Endothelial cell of umbilical vein (primary cell): ENCODE measurements at regions not wholly inside any gene's neighbourhood (a gene's known extent, or its start where the extent isn't known, plus 50 kb on each side); places are given as distances from the start of the nearest gene placed in this dataset.

Experiments used
- BruUV-seq: library from RNA; stranded (reverse); fragments of 400-500 nt; replicated peaks from 2 replicates; lab custom pipeline; 2021; lab: Mats Ljungman, UMichigan
- CTCF ChIA-PET: fragments of 300-600, 350-600 bp; sonication (Branson Sonifier 250); formaldehyde crosslinking; loops from one replicate; lab custom pipeline; 2021; ENCODE audit warnings: antibody characterized with exemption, inconsistent platforms; lab: Charles Lee
- POLR2A ChIA-PET: fragments of 300-600, 350-600 bp; sonication (Branson Sonifier 250); formaldehyde crosslinking; loops from one replicate; lab custom pipeline; 2021; ENCODE audit warnings: antibody characterized with exemption, inconsistent platforms; lab: Charles Lee
- DNase-seq: peaks from one replicate; pipeline ENCODE4 v3.0.0-alpha.2; 2011; ENCODE audit warnings: low read depth, low spot score
- FAIRE-seq: peaks from 2 replicates; lab custom pipeline; 2011; peaks lifted over from hg19 to GRCh38; lab: Jason Lieb, UNC
- H2AFZ ChIP-seq: 2 replicates; pipeline ENCODE4 v1.6.0; 2012; ENCODE audit warnings: low read depth, low read length, control low read depth, inconsistent platforms
- H3K27ac ChIP-seq: 2 replicates; pipeline ENCODE4 v1.5.1; 2011; ENCODE audit warnings: low read depth, mild to moderate bottlenecking, control low read depth, low read length, moderate library complexity; ENCODE audit not compliant: insufficient read depth
- H3K27me3 ChIP-seq, 2 experiments: 2 replicates each; pipeline versions ENCODE4 v1.6.0 to v1.6.1; 2011; ENCODE audit warnings: low read length in 2 of 2, mixed read lengths in 1 of 2; ENCODE audit not compliant: control insufficient read depth in 2 of 2, insufficient read depth in 2 of 2
- H3K36me3 ChIP-seq, 2 experiments: 2 replicates in 1 of 2; 3 replicates in 1 of 2; pipeline ENCODE4 v1.5.1; 2011; ENCODE audit warnings: low read length in 2 of 2, mild to moderate bottlenecking in 1 of 2, moderate library complexity in 1 of 2; ENCODE audit not compliant: control insufficient read depth in 2 of 2, insufficient read depth in 2 of 2; ENCODE audit errors: extremely low read depth in 1 of 2
- H3K4me1 ChIP-seq: 3 replicates; pipeline ENCODE4 v1.5.1; 2011; ENCODE audit warnings: mild to moderate bottlenecking, low read length; ENCODE audit not compliant: control insufficient read depth, insufficient read depth; ENCODE audit errors: extremely low read depth
- H3K4me2 ChIP-seq: 2 replicates; pipeline ENCODE4 v1.6.1; 2011; ENCODE audit warnings: low read length, control low read depth, mixed read lengths; ENCODE audit not compliant: insufficient read depth
- H3K4me3 ChIP-seq, 3 experiments: fragments of 200-600 bp in 1 of 3; sonication (generic), shearing (Covaris generic) in 1 of 3; replicated peaks in 1 of 3; 2 replicates each; pipeline ENCODE4 v1.5.1; 2011 to 2016; ENCODE audit warnings: control low read depth in 3 of 3, low read length in 3 of 3, mild to moderate bottlenecking in 2 of 3, inconsistent platforms in 1 of 3, low read depth in 1 of 3, moderate library complexity in 1 of 3; ENCODE audit not compliant: insufficient read depth in 1 of 3
- H3K79me2 ChIP-seq: 2 replicates; pipeline ENCODE4 v1.6.0; 2012; ENCODE audit warnings: low read length, inconsistent platforms; ENCODE audit not compliant: control insufficient read depth, insufficient read depth
- H3K9ac ChIP-seq: replicated peaks from 2 replicates; pipeline ENCODE3; 2011; ENCODE audit warnings: low read length, control low read depth; ENCODE audit not compliant: insufficient read depth; ENCODE audit errors: extremely low read depth
- H3K9me1 ChIP-seq: replicated peaks from 3 replicates; pipeline ENCODE4 v1.6.0; 2011; ENCODE audit warnings: mild to moderate bottlenecking, low read length; ENCODE audit not compliant: control insufficient read depth, insufficient read depth; ENCODE audit errors: extremely low read depth
- H3K9me3 ChIP-seq: replicated peaks from 2 replicates; pipeline ENCODE4 v1.5.1; 2012; ENCODE audit warnings: low read length, inconsistent platforms; ENCODE audit not compliant: control insufficient read depth, insufficient read depth
- H4K20me1 ChIP-seq: replicated peaks from 2 replicates; pipeline ENCODE3; 2011; ENCODE audit warnings: mild to moderate bottlenecking, low read length; ENCODE audit not compliant: control insufficient read depth, insufficient read depth; ENCODE audit errors: extremely low read depth
- EZH2 ChIP-seq: IDR thresholded peaks from 2 replicates; pipeline ENCODE4 v1.6.1; 2012; ENCODE audit warnings: borderline replicate concordance, low read depth, mild to moderate bottlenecking, moderate library complexity, low read length, inconsistent platforms; ENCODE audit not compliant: severe bottlenecking
- FOS ChIP-seq: IDR thresholded peaks from 2 replicates; pipeline ENCODE4 v1.6.1; 2011; ENCODE audit warnings: mild to moderate bottlenecking, low read length, moderate library complexity, borderline replicate concordance; ENCODE audit not compliant: insufficient read depth
- GATA2 ChIP-seq: IDR thresholded peaks from 2 replicates; pipeline ENCODE4 v1.7.0; 2011; ENCODE audit warnings: low read depth, mild to moderate bottlenecking, moderate library complexity, mixed read lengths, low read length; ENCODE audit not compliant: insufficient read length, insufficient read depth
- JUN ChIP-seq: IDR thresholded peaks from 2 replicates; pipeline ENCODE4 v1.6.1; 2011; ENCODE audit warnings: borderline replicate concordance, low read depth; ENCODE audit not compliant: insufficient read length, insufficient read depth
- MYC ChIP-seq: IDR thresholded peaks from one replicate; pipeline ENCODE4 v1.6.1; 2011; ENCODE audit warnings: mild to moderate bottlenecking, low read depth, low read length
- POLR2A ChIP-seq: IDR thresholded peaks from 2 replicates; pipeline ENCODE4 v1.6.1; 2012; ENCODE audit warnings: low read depth, mild to moderate bottlenecking, control low read depth, low read length
- POLR2AphosphoS5 ChIP-seq: IDR thresholded peaks from 2 replicates; pipeline ENCODE4 v1.6.1; 2012; ENCODE audit warnings: low read depth, mild to moderate bottlenecking, control low read depth, low read length, moderate library complexity; ENCODE audit not compliant: insufficient read depth
- dilution Hi-C: fragments of 300-500 bp; cut with MboI; formaldehyde crosslinking; loops from one replicate; pipeline ENCODE4 v1.15.0; 2019; ENCODE audit warnings: low sequenced_read_pairs; ENCODE audit not compliant: extremely low pct_ligation_motif_present
- intact Hi-C: fragments of 100-400 bp; cut with micrococcal nuclease; formaldehyde crosslinking; loops from one replicate; pipeline ENCODE4 v1.10.0; 2022
- TF ChIP-seq, protein P1 (sequence below): IDR thresholded peaks from 2 replicates; pipeline ENCODE4 v1.6.1; 2011; ENCODE audit not compliant: insufficient read depth, insufficient read length
- TF ChIP-seq, protein P2 (sequence below), 2 donors: IDR thresholded peaks; 1 replicate in 1 of 2; 2 replicates in 1 of 2; pipeline ENCODE4 v1.5.1; 2011; ENCODE audit warnings: low read length in 2 of 2, mild to moderate bottlenecking in 2 of 2, moderate library complexity in 2 of 2, control low read depth in 1 of 2, inconsistent platforms in 1 of 2, low read depth in 1 of 2; ENCODE audit not compliant: insufficient read depth in 1 of 2; ENCODE audit errors: extremely low read depth in 1 of 2

DNA sequence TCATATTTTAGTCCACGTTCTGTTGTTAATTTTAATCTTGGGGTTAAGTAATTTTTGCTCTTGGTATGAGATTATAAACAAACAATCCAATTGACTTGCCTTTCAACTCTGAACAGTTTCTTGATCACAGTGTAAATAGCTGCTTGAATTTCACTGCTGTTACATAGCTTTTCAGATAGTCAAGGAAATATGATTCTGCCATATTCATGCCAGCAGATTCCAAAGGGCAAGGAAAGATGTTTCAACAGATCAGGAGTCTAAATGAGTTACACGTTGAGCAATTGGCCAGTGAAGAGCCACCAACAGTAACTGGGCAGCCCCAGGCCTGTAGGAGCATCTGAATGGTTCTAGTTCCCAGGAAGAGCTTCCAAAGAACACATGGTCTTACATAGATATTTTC, 93.6 kb downstream of the LEPR start:
- H3K9me3 ChIP-seq: no peaks in the 10 kb centered on the region
- no peak overlapping the region for H3K9ac ChIP-seq
- H3K4me3 ChIP-seq: no peak overlapping the region
- no peaks in the 10 kb centered on the region for H4K20me1 ChIP-seq
- TF ChIP-seq, protein P1, sequence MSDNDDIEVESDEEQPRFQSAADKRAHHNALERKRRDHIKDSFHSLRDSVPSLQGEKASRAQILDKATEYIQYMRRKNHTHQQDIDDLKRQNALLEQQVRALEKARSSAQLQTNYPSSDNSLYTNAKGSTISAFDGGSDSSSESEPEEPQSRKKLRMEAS: no peak
- TF ChIP-seq JUN: no peak
- TF ChIP-seq EZH2: no peak
- no peak for TF ChIP-seq POLR2AphosphoS5
- no peak for TF ChIP-seq GATA2
- TF ChIP-seq, protein P2, sequence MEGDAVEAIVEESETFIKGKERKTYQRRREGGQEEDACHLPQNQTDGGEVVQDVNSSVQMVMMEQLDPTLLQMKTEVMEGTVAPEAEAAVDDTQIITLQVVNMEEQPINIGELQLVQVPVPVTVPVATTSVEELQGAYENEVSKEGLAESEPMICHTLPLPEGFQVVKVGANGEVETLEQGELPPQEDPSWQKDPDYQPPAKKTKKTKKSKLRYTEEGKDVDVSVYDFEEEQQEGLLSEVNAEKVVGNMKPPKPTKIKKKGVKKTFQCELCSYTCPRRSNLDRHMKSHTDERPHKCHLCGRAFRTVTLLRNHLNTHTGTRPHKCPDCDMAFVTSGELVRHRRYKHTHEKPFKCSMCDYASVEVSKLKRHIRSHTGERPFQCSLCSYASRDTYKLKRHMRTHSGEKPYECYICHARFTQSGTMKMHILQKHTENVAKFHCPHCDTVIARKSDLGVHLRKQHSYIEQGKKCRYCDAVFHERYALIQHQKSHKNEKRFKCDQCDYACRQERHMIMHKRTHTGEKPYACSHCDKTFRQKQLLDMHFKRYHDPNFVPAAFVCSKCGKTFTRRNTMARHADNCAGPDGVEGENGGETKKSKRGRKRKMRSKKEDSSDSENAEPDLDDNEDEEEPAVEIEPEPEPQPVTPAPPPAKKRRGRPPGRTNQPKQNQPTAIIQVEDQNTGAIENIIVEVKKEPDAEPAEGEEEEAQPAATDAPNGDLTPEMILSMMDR (IDR thresholded peaks at IDR 0.05; ENCODE audit: extremely low read depth in 1 of 2, insufficient read depth in 1 of 2, low read depth in 1 of 2, low read length in 2 of 2): no peak
- TF ChIP-seq POLR2A: no peak
- no peak for TF ChIP-seq FOS
- no peak for TF ChIP-seq MYC
- H3K27me3 ChIP-seq: no peaks in the 10 kb centered on the region
- H3K27ac ChIP-seq: no peak overlapping the region
- POLR2A ChIA-PET: no interaction called here
- FAIRE-seq (no peak), DNase-seq (no peak)
- intact Hi-C loops: loop anchor here (5.0 kb wide), 1 partner anchor 82 kb away; no protein-coding TSS in a partner anchor
- CTCF ChIA-PET: interaction anchor here (0.7 to 2.7 kb wide), 2 partner anchors 55 to 83 kb away, joined by 3 to 9 read pairs; no protein-coding TSS in a partner anchor
- H3K4me1 ChIP-seq: peaks cover 27% of the 10 kb centered on the region
- H3K9me1 ChIP-seq: no peaks in the 10 kb centered on the region
- H3K79me2 ChIP-seq: no peaks in the 10 kb centered on the region
- H3K4me2 ChIP-seq: no peak overlapping the region
- BruUV-seq: no TSS peak
- H3K36me3 ChIP-seq: no peaks in the 10 kb centered on the region
- H2AFZ ChIP-seq: no peak overlapping the region
- dilution Hi-C loops: no loop called here
